HEK293T (cell line): ENCODE measurements at regions not wholly inside any gene's neighbourhood (a gene's known extent, or its start where the extent isn't known, plus 50 kb on each side); places are given as distances from the start of the nearest gene placed in this dataset.
A peak's percentile ranks its signal among the peaks of the same experiment; 100 is the strongest.

Source experiments
- CTCF ChIA-PET: fragments of 350-600 bp; formaldehyde crosslinking; extraction: SDS; loops from one replicate; lab custom pipeline; 2021; ENCODE audit warnings: antibody characterized with exemption, inconsistent platforms; lab: Yijun Ruan, JAX
- POLR2A ChIA-PET: fragments of 350-600 bp; formaldehyde crosslinking; extraction: SDS; loops from one replicate; lab custom pipeline; 2020; ENCODE audit warnings: antibody characterized with exemption, inconsistent platforms; lab: Yijun Ruan, JAX
- DNase-seq: peaks from one replicate; pipeline ENCODE4 v3.0.0; 2012; ENCODE audit warnings: mixed read lengths; ENCODE audit errors: extremely low spot score
- ARNT ChIP-seq: fragments of 450-650 bp; IDR thresholded peaks from 2 replicates; pipeline ENCODE4 v1.6.1; 2017; ENCODE audit warnings: mild to moderate bottlenecking
- BHLHE40 ChIP-seq: fragments of 450-650 bp; IDR thresholded peaks from 2 replicates; pipeline ENCODE4 v1.6.1; 2016; ENCODE audit warnings: mild to moderate bottlenecking, moderate library complexity, borderline replicate concordance
- CTBP1 ChIP-seq: fragments of 450-650 bp; IDR thresholded peaks from 2 replicates; pipeline ENCODE4 v1.6.1; 2016; ENCODE audit warnings: borderline replicate concordance
- ELF4 ChIP-seq: fragments of 450-650 bp; IDR thresholded peaks from 2 replicates; pipeline ENCODE4 v1.6.1; 2017; ENCODE audit warnings: antibody characterized with exemption
- FOXA1 ChIP-seq: fragments of 450-650 bp; IDR thresholded peaks from 2 replicates; pipeline ENCODE4 v1.6.1; 2016; ENCODE audit warnings: mild to moderate bottlenecking
- FOXK2 ChIP-seq: fragments of 450-650 bp; IDR thresholded peaks from 2 replicates; pipeline ENCODE4 v1.6.1; 2016; ENCODE audit warnings: mild to moderate bottlenecking
- FOXM1 ChIP-seq: fragments of 450-650 bp; IDR thresholded peaks from 2 replicates; pipeline ENCODE4 v1.6.1; 2017; ENCODE audit warnings: mild to moderate bottlenecking, borderline replicate concordance
- HDGF ChIP-seq: fragments of 450-650 bp; IDR thresholded peaks from 2 replicates; pipeline ENCODE4 v1.6.1; 2017; ENCODE audit warnings: antibody characterized with exemption, borderline replicate concordance
- L3MBTL2 ChIP-seq: fragments of 450-650 bp; conservative IDR thresholded peaks from 2 replicates; pipeline ENCODE4 v1.6.1; 2016; ENCODE audit warnings: mild to moderate bottlenecking
- LEF1 ChIP-seq: fragments of 450-650 bp; IDR thresholded peaks from 2 replicates; pipeline ENCODE4 v1.6.1; 2017; ENCODE audit warnings: mild to moderate bottlenecking, borderline replicate concordance
- NFRKB ChIP-seq: fragments of 450-650 bp; IDR thresholded peaks from 2 replicates; pipeline ENCODE4 v1.6.1; 2016; ENCODE audit warnings: mild to moderate bottlenecking, moderate library complexity
- PKNOX1 ChIP-seq: fragments of 450-650 bp; IDR thresholded peaks from 2 replicates; pipeline ENCODE4 v1.6.1; 2016
- SP1 ChIP-seq: fragments of 450-650 bp; IDR thresholded peaks from 2 replicates; pipeline ENCODE4 v1.6.1; 2017
- SUZ12 ChIP-seq: fragments of 450-650 bp; IDR thresholded peaks from 2 replicates; pipeline ENCODE4 v1.6.1; 2016; ENCODE audit warnings: mild to moderate bottlenecking
- TARDBP ChIP-seq: fragments of 450-650 bp; IDR thresholded peaks from 2 replicates; pipeline ENCODE4 v1.6.1; 2016
- ZNF384 ChIP-seq: fragments of 450-650 bp; IDR thresholded peaks from 2 replicates; pipeline ENCODE4 v1.6.1; 2016

- CTCF ChIA-PET: no interaction called here
- POLR2A ChIA-PET: no interaction called here
- DNase-seq: no peak
- no peak for TF ChIP-seq HDGF
Measured at GRCh38 chr10:120732643-120733313, 118.4 kb upstream of the WDR11 start.

- TF ChIP-seq BHLHE40 (no peak), FOXM1 (no peak), CTBP1 (no peak), SP1 (no peak), HDGF (no peak), FOXA1 (no peak), ELF4 (no peak), LEF1 (no peak), TARDBP (no peak), ZNF384 (no peak), ARNT (no peak), SUZ12 (no peak), PKNOX1 (no peak), NFRKB (no peak), FOXK2 (no peak), L3MBTL2 (no peak)
- ChIA-PET POLR2A (no interaction called here), CTCF (interaction anchor here (0.8 to 1.2 kb wide), 3 partner anchors 9 to 78 kb away, joined by 4 to 5 read pairs (median 4); no protein-coding TSS in a partner anchor)
- DNase-seq: no peak
Measured at GRCh38 chr10:120734483-120735078, 116.6 kb upstream of the WDR11 start.

- CTCF ChIA-PET: interaction anchor here (0.8 to 1.2 kb wide), 3 partner anchors 8 to 77 kb away, joined by 4 to 5 read pairs (median 4); no protein-coding TSS in a partner anchor
- POLR2A ChIA-PET: no interaction called here
- no peak for DNase-seq
- TF ChIP-seq LEF1: no peak
- TF ChIP-seq PKNOX1: peak; percentile 36; the same call in 1 of the 2 replicates
- no peak for TF ChIP-seq CTBP1
- TF ChIP-seq NFRKB: no peak
- TF ChIP-seq ZNF384: no peak
- TF ChIP-seq FOXK2: no peak
Measured at GRCh38 chr10:120735315-120735714, 115.8 kb upstream of the WDR11 start.

GRCh38 chr10:120735773-120736371 is 115.3 kb upstream of the WDR11 start:
- CTCF ChIA-PET: interaction anchor here (0.8 kb wide), 1 partner anchor 77 kb away, joined by 4 read pairs; no protein-coding TSS in a partner anchor
- TF ChIP-seq ZNF384 (no peak), PKNOX1 (no peak), FOXK2 (no peak), CTBP1 (no peak), TARDBP (no peak), L3MBTL2 (no peak), ARNT (no peak), ELF4 (no peak), SUZ12 (no peak), HDGF (no peak), SP1 (no peak), NFRKB (no peak), FOXM1 (no peak), LEF1 (no peak), FOXA1 (no peak), BHLHE40 (no peak)
- POLR2A ChIA-PET: no interaction called here
- peak; percentile 19 for DNase-seq

GRCh38 chr10:120736377-120736776 is 114.8 kb upstream of the WDR11 start:
- ChIA-PET POLR2A (no interaction called here), CTCF (no interaction called here)
- DNase-seq: no peak
- TF ChIP-seq ARNT (no peak), LEF1 (no peak), ELF4 (no peak), BHLHE40 (no peak), SUZ12 (no peak), ZNF384 (no peak), SP1 (no peak), FOXA1 (no peak), NFRKB (no peak), CTBP1 (no peak), FOXM1 (no peak), TARDBP (no peak), HDGF (no peak)

GRCh38 chr10:120738658-120739057 is 112.5 kb upstream of the WDR11 start:
- TF ChIP-seq FOXK2 (no peak), NFRKB (no peak), SP1 (no peak), LEF1 (no peak), ZNF384 (no peak), SUZ12 (no peak), TARDBP (no peak), HDGF (no peak), CTBP1 (no peak), ARNT (no peak), L3MBTL2 (no peak), ELF4 (no peak)
- ChIA-PET CTCF (no interaction called here), POLR2A (no interaction called here)
- DNase-seq: no peak
